ENCODE measurements at regions not wholly inside any gene's neighbourhood (a gene's known extent, or its start where the extent isn't known, plus 50 kb on each side); places are given as distances from the start of the nearest gene placed in this dataset.

DNA sequence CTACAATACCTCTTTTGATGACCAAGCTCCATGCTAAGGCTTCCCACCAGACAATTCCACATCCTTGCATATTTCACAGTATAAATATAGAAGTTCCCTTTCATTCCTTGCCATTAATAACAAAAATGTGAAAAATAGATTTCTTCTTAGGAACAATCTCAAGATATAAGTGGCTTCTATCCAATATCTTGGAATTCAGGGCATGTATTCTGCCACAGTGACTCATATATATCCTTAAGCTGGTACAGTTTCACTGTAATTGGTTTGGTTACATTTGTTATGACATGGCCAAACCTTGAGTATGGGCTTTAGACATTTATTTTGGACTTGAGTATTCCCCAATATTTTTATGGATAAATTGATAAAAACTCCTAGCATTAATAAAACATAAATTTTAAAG, 181.7 kb upstream of the DDX53 start:
- no peak for TF ChIP-seq SMC3 (conservative IDR thresholded peaks at IDR 0.05; ENCODE audit: poor library complexity)
- no peak for TF ChIP-seq TAF1 (IDR thresholded peaks at IDR 0.05; ENCODE audit: low read depth)
- TF ChIP-seq RAD21 (conservative IDR thresholded peaks at IDR 0.05): no peak
- TF ChIP-seq MXI1 (conservative IDR thresholded peaks at IDR 0.05; ENCODE audit: poor library complexity, severe bottlenecking): no peak
- TF ChIP-seq, protein P1, sequence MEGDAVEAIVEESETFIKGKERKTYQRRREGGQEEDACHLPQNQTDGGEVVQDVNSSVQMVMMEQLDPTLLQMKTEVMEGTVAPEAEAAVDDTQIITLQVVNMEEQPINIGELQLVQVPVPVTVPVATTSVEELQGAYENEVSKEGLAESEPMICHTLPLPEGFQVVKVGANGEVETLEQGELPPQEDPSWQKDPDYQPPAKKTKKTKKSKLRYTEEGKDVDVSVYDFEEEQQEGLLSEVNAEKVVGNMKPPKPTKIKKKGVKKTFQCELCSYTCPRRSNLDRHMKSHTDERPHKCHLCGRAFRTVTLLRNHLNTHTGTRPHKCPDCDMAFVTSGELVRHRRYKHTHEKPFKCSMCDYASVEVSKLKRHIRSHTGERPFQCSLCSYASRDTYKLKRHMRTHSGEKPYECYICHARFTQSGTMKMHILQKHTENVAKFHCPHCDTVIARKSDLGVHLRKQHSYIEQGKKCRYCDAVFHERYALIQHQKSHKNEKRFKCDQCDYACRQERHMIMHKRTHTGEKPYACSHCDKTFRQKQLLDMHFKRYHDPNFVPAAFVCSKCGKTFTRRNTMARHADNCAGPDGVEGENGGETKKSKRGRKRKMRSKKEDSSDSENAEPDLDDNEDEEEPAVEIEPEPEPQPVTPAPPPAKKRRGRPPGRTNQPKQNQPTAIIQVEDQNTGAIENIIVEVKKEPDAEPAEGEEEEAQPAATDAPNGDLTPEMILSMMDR (IDR thresholded peaks at IDR 0.05; ENCODE audit: poor library complexity, severe bottlenecking): no peak
- TF ChIP-seq EP300 (conservative IDR thresholded peaks at IDR 0.05; ENCODE audit: poor library complexity, severe bottlenecking): no peak
- TF ChIP-seq, protein P2, sequence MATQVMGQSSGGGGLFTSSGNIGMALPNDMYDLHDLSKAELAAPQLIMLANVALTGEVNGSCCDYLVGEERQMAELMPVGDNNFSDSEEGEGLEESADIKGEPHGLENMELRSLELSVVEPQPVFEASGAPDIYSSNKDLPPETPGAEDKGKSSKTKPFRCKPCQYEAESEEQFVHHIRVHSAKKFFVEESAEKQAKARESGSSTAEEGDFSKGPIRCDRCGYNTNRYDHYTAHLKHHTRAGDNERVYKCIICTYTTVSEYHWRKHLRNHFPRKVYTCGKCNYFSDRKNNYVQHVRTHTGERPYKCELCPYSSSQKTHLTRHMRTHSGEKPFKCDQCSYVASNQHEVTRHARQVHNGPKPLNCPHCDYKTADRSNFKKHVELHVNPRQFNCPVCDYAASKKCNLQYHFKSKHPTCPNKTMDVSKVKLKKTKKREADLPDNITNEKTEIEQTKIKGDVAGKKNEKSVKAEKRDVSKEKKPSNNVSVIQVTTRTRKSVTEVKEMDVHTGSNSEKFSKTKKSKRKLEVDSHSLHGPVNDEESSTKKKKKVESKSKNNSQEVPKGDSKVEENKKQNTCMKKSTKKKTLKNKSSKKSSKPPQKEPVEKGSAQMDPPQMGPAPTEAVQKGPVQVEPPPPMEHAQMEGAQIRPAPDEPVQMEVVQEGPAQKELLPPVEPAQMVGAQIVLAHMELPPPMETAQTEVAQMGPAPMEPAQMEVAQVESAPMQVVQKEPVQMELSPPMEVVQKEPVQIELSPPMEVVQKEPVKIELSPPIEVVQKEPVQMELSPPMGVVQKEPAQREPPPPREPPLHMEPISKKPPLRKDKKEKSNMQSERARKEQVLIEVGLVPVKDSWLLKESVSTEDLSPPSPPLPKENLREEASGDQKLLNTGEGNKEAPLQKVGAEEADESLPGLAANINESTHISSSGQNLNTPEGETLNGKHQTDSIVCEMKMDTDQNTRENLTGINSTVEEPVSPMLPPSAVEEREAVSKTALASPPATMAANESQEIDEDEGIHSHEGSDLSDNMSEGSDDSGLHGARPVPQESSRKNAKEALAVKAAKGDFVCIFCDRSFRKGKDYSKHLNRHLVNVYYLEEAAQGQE (IDR thresholded peaks at IDR 0.05; ENCODE audit: borderline replicate concordance): no peak
- no peak for TF ChIP-seq POLR2AphosphoS5 (IDR thresholded peaks at IDR 0.05)
- no peak for TF ChIP-seq EZH2 (IDR thresholded peaks at IDR 0.05; ENCODE audit: borderline replicate concordance, insufficient read depth, low read length, poor library complexity, severe bottlenecking)
- Histone ChIP-seq H3K36me3 (ENCODE audit: insufficient read depth, low read length) (no peaks in the 10 kb centered on the region), H3K27ac (ENCODE audit: low read length) (no peak overlapping the region), H3K27me3 (ENCODE audit: insufficient read depth, low read depth, low read length) (no peaks in the 10 kb centered on the region), H2AFZ (ENCODE audit: low read depth, low read length) (no peak overlapping the region), H3K4me2 (ENCODE audit: low read length) (no peak overlapping the region), H4K20me1 (ENCODE audit: insufficient read depth) (no peaks in the 10 kb centered on the region), H3K9me3 (ENCODE audit: low read length) (no peaks in the 10 kb centered on the region), H3K4me3 (ENCODE audit: low read length) (no peak overlapping the region), H3K9me2 (ENCODE audit: insufficient read depth, low read length) (no peaks in the 10 kb centered on the region), H3K9ac (ENCODE audit: low read length) (no peak overlapping the region), H3F3A (ENCODE audit: insufficient read depth, low read length, poor library complexity, severe bottlenecking) (no peaks in the 10 kb centered on the region), H3K79me2 (replicated peaks; ENCODE audit: insufficient read depth, low read length) (no peaks in the 10 kb centered on the region)

DNA sequence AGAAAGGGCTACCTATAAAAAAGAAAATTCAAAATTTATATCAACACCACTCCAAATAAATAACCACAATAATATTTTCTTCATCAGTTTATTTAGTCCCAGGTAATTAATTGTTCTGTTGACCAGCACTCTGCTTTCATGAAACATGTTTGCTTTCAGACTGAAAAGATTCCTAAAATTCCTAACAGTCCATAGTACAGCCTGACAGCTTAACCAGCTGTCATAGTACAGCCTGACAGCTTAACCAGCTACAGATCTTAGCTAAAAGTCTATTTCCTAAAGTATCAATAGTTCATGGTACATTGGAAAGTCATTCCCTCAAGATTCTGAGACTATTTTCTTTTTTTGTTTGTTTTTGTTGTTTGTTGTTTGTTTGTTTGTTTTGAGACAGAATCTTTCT, 144.1 kb upstream of the DDX53 start:
- Histone ChIP-seq H3F3A (ENCODE audit: insufficient read depth, low read length, poor library complexity, severe bottlenecking) (no peaks in the 10 kb centered on the region), H4K20me1 (ENCODE audit: insufficient read depth) (no peaks in the 10 kb centered on the region), H3K79me2 (replicated peaks; ENCODE audit: insufficient read depth, low read length) (no peaks in the 10 kb centered on the region), H3K9ac (ENCODE audit: low read length) (no peak overlapping the region), H3K4me2 (ENCODE audit: low read length) (no peak overlapping the region), H3K27me3 (ENCODE audit: insufficient read depth, low read depth, low read length) (no peaks in the 10 kb centered on the region), H3K9me2 (ENCODE audit: insufficient read depth, low read length) (no peaks in the 10 kb centered on the region), H3K4me3 (ENCODE audit: low read length) (no peak overlapping the region), H3K27ac (ENCODE audit: low read length) (no peak overlapping the region), H3K9me3 (ENCODE audit: low read length) (no peaks in the 10 kb centered on the region), H2AFZ (ENCODE audit: low read depth, low read length) (no peak overlapping the region), H3K36me3 (ENCODE audit: insufficient read depth, low read length) (no peaks in the 10 kb centered on the region)
- TF ChIP-seq, protein P1 (IDR thresholded peaks at IDR 0.05; ENCODE audit: poor library complexity, severe bottlenecking): no peak
- TF ChIP-seq EP300 (conservative IDR thresholded peaks at IDR 0.05; ENCODE audit: poor library complexity, severe bottlenecking): no peak
- no peak for TF ChIP-seq EZH2 (IDR thresholded peaks at IDR 0.05; ENCODE audit: borderline replicate concordance, insufficient read depth, low read length, poor library complexity, severe bottlenecking)
- TF ChIP-seq POLR2AphosphoS5 (IDR thresholded peaks at IDR 0.05): no peak
- TF ChIP-seq MXI1 (conservative IDR thresholded peaks at IDR 0.05; ENCODE audit: poor library complexity, severe bottlenecking): no peak
- TF ChIP-seq, protein P2 (IDR thresholded peaks at IDR 0.05; ENCODE audit: borderline replicate concordance): no peak
- TF ChIP-seq RAD21 (conservative IDR thresholded peaks at IDR 0.05): no peak
- no peak for TF ChIP-seq SMC3 (conservative IDR thresholded peaks at IDR 0.05; ENCODE audit: poor library complexity)
- no peak for TF ChIP-seq TAF1 (IDR thresholded peaks at IDR 0.05; ENCODE audit: low read depth)

Data from neural cell (in vitro differentiated cells).